Stimulated activated CD4-positive, alpha-beta T cell treated with anti-CD3 and anti-CD28 coated beads, TNF-alpha, amount 100 ng/mL, for 1 hour (primary cell): ENCODE measurements at regions not wholly inside any gene's neighbourhood (a gene's known extent, or its start where the extent isn't known, plus 50 kb on each side); places are given as distances from the start of the nearest gene placed in this dataset.

Experiments
- DNase-seq, 3 donors: peaks; one replicate each; pipeline ENCODE4 v3.0.0-alpha.2; 2020; ENCODE audit warnings: low read depth in 3 of 3, low spot score in 1 of 3

DNA sequence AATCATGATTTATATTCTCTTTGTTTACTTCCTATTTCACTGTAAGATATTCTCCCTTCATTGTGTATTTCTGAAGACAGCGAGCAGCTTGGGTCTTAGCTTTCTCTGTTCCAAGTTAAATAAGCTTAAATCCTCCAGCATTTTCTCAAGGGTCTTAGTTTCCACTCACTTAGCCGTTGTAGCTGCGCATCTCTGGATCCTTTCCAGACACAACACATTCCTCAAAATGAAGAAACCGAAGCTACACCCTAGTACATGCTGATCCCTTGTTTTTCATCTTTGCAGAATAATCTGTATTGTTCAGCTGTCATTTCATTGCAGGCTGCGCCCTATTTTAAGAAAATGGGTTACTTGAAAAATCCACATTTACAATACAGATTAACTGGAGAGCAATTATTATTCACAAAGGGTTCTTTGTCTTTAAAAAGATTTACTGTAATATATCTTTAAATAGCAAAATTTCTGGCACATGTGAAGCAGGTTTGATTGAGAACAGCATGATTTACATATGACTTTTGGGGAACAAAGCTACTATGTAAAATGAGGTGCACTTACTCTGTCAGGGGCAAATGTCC lies 375.8 kb downstream of the QKI start:
- no peak for DNase-seq

DNA sequence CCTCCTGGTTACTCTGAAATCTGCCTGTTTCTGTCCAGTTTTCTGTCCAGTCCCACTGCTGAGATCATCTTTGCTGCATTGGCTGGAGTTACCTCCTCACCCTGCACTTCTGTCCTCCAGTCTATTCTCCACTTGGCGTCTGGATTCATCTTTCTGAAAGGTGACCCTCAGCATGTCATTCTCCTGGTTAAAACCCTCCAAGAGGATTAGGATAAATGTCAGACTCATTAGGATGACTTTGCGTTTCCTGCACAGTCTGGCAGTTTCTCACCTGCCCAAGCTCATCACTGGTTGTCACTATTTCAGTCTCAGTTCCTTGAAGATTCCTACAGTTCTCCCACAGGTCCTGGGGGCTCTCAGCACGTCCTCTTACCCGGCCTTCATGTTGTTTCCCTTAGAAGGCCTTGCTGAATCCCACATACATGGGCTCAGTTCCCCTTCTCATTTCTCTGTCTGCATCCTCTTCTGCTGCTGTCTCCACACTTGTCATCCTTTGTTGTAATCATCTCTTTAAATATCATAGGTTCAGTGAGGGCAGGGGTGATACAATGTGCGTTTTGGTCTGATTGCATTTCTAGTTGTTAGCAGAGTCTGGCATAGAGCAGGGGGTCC lies 374.8 kb downstream of the QKI start:
- DNase-seq: no peak

DNA sequence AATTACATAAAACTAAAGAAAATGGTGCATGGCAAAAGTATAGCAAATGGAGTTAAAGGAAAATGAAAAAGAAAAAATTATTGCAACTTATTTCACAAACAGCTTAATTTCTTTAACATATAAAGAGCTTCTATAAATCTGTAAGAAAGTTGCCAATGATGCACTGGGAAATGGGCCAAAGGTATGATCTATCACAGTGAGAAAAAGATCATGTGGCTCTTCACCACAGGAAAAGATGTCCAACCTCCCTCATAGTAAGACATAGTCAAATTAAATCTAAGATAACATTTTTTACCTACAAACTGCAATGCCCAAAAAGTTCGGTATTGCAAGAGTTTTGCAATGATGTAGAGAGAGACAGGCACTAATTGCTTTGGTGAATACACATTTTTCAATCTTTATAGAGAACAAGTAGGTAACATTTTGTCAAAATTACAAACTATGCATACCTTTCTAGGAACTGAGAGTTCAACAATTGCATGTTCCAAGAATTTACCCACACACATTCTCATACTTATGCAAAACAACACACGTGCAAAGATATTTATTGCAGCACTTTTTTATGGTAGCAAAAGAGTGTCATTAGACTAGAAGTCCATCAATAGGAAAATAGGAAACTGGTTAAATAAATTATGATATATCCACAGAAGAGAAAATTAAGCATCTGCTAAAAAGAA lies 372.6 kb downstream of the QKI start:
- DNase-seq: no peak

DNA sequence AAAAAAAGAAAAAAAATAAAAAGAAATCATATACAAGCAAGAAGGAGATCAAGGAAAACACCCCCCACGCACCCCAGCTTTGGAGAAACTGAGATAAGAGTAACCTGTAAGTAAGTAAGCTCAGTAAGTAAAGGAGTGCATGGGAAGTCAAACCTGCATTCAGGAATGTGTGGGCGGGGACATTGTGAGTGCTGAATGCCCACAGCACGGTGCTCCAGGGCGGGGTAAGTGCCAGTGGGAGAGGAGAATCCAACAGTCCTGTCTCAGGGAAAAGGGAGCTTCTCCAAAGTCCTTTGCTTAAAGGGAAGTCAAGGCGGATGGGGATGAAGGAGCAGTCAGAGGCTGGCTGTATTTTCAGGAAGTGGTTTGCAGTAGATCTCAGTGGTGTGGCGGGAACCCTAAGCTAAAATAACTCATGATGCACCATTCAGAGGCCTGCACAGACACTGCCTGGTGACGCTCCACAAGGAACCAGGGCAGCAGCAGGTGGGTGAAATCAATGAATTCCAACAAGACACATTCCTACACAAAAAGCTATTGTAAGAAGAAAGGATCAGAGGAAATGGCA lies 368.0 kb downstream of the QKI start:
- DNase-seq: no peak

DNA sequence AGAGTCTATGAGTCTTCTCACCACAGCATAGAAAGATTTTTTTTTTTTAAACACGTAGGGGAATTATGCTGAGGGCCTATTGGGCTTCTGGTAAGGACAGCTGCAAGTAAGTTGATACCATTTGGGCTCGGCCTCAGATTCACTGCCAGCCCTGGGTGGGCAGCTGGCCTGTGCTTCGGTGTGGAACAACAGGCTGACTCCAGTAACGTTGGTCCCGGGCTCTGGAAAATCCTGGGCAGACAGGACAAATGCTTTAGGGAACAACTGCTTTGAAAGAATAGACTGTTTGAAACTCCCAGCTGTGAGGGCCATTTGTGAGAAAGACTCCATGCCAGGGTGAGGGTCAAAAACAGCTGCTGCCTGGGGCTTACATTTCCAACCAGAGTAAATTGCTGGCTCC lies 366.5 kb downstream of the QKI start:
- DNase-seq: no peak

DNA sequence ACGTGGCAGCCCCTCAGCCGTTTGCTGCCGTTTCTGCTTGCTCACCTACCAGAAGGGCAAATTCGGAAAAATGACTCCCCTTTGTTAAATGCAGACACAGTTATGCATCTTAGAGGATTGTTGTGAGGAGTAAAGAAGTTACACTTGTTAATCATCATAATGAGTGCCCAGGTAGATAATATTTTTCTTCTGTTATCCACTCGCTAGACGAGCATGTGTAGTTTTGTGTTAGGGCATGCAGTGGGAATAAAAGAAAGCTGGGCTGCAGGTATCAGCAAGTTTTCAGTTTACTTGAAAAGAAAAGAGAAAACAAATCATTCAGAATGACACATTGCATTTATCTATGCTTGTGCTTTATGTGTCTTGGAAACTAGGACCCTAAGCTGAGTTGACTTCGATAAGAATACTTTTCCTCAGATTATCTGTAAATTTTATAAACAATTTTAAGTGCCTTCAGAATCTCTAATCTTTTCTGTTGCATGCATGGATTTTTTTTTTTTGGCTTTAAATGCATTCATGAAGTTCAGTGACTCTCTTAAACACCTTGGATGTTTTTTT lies 365.3 kb downstream of the QKI start:
- no peak for DNase-seq

DNA sequence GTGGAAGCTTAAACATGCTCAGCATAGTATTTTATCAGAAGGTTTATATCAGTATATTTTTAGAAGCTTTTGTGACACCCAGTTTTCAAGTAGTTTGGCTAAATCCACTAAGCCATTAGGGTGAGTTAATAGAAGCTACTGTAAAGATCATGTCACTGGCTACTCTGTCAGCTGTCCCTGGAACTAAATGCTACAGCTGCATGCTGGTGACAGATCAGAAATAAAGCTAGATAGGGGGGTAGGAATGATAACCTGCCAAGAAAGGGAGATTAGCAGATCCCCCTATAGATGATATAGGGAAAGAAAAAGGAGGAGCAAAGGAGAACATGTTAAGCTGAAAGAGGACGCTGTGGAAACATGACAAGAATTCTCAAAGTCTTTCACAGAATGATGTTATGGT lies 363.2 kb downstream of the QKI start:
- DNase-seq: no peak

DNA sequence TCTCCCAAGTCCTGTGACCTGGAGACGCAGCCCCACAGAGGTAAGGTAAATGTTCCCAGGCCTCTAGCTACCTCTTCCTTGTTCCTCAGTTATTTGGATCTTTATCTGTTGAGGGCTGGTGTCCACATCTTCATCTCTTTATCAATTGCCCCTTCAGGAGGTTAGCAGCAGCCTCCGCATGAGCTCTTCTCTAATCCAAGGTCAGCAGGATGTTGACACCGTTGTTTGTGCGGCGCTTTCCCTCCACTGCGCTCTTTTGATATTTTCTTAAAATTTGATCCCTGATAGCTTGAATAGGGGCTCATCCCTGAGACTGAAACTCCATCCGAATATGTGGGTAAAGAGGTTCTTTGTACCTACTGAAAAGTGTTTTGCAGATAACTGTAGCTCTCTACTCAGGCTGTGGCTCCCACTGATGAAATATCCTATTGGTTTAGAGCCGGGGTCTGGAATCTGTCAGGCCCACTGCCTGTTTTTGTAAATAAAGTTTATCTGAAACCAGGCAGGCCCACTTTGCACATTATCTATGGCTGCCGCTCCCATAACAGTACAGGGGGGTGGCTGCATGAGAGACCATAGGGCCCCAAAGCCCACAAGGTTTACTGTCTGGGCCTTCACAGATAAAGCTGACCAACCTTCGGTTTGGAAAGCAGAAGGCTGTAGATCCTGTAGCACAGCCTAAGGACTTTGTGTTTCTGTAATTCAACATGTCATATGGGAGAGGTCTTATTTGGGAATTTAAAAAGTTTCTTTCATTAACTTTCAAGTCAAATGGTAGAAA lies 362.6 kb downstream of the QKI start:
- DNase-seq: no peak

DNA sequence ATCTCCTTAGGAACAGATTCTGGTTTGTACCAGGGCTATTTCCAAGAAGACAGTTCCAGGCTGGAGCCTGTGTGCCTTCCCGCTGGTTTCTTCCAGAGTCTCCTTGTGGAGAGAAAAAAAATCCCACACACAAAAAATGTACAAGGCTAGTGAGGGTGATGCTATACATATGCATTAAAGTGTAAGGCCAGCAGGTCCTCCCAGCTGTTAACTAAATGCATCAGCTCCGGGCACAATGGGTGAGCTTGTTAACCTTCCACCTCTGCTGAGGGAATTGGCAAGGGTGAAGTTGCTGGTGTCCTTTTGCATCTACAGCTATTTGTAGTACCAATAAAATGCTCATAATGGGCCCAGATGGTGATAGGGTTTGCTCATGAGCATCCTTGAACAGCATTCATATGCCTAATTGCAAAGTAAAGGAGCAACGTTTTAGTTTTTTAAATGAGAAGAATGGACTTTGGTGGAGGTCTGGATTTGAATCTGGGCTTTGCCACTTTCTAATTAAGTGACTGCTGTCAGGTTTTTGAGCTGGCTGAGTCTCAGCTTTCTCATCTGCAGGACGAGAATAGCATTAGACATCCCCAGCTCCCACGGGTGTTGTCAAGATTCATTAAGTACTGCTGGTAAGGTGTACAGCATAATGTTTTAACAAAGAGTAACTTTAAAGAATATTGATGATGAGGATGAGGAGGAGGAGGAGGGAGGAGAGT lies 361.8 kb downstream of the QKI start:
- DNase-seq: no peak

DNA sequence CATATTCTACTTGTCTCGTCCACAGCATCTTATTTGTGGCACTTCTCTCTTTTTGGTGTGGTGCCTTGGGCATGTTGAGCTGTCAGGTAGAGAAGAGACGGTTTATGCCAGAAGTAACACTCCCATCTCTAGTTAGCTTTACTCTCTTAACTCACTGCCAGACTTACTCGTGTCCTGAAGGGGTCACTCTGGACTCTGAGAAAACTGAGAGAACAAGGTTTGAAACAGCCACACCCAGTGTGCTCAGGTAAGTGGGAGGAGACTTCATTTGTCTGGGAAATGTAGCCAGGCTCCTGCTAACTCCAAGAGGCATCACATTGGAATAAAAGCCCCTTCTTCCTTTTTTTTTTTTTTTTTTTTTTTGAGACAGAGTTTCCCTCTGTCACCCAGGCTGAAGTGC lies 360.8 kb downstream of the QKI start:
- no peak for DNase-seq

DNA sequence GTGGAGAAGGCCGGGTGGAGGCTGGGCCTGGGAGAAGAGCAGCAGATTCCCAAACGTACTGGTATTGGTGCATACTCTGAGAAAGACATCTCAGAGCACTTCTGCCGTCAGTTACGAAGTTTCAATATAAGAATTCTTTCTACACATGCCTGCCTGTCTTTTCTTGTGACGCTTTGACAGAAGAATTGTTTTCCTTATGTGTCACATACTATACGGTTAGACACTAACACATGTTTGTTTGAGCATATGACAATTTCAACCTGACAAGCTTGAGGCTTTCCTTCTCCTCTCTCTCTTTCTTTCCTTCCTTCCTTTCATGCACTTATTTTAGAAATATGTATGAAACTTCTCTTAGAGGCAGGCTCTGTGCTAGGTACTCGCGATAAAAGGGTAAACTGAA lies 360.0 kb downstream of the QKI start:
- no peak for DNase-seq

DNA sequence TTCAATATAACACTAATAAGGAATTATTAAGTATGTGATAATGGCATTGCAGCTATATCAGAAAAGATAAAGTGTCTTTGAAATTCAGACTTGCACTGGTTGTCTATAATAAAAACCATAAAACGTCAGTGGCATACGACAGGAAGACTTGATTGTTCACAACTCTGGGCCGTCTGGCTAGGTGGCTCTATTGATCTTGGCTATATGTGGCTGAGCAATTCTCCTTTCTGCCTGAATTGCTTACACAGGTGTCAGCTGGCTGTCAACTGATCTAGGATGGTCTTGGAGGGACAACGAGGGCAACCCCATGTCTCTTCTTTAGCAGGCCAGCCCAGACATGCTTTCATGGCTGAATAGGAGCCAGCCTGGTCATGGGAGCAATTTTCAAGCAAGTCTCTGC lies 359.1 kb downstream of the QKI start:
- no peak for DNase-seq

DNA sequence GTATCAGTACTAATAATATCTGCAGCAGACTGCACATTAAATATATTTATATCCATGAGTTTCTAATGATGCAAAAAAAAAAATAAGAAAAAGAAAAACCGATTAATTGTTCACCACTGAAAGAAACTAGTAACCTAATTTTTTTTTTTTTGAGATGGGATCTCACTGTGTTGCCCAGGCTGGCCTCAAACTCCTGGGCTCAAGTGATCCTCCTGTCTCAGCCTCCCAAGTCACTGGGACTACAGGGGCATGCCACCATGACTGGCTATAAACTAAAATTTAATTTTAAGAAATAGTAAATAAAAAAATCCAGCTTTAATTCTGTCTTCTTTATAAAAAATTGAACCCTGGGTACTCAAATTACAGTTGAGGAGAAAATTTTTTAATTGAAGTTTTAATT lies 358.2 kb downstream of the QKI start:
- no peak for DNase-seq

DNA sequence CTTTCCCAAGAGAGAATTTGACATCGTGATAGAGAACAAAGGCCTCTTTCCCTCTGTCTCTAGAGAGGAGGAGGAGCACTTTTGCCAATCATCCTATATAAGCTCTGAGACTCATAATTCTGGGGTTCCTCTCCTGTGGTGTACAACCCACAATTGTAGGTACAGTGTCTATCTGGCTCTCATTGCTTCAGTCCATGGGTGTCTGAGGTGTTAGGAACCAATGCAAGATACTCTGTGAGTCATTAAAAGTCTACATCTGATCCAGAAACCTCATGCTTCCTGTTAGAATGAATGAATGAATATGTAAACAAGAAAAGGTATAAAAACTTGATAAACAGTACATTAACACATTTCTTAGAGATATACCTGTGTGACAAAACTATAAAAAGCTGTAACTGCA lies 356.7 kb downstream of the QKI start:
- DNase-seq: no peak

DNA sequence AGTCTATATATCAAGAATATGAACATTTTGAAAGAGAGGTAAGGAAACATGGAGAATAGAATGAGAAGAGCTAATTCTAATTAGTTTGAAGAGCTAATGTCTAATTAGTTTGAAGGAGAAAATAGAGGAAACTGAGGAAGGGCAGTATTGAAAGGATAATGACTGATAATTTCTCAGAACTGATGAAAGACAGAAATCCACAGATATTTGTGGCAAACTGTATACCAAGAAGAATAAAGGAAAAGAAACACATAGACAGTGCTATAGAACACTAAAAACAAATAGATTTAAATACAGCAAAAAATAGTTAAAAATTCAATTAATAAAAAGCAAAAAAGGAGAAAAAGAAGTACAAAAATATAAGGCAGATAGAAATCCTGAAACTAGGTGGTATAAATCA lies 354.4 kb downstream of the QKI start:
- no peak for DNase-seq

DNA sequence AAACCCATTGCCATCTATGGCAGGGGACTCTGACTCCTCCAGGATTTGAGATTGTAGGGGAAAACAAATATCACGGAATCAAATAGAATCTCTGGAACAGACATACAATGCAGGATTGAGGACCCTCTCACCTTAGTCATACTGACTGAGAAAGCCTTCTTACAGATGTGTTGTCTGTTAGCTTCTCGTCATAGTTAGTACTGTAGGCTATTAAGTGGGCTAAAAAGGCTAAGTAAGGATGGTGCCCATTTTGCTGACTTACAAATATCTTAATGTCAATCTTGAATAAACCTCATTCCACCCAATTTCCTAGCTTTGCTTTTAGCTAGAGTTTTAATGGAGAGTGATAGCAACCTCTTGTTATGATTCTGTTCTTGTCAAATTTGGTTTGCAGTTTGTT lies 352.4 kb downstream of the QKI start:
- no peak for DNase-seq

DNA sequence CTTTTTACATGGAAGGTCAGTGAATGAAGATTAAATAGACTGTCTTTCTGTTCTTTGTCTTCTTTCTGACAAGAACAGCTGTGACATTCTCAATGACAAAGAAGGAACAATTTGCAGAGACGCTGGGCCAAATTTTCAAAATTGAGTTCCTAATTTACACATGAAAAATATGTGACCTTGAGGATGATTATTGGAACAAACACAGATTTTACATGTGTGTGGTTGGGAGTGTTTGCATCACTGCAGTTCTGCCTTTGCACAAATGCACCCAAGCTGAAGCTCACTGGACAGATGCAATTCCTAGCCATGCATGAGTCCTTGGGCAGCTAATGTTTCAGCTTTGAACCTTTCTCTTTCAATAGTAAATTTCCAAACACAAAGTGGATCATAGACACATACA lies 350.8 kb downstream of the QKI start:
- no peak for DNase-seq

DNA sequence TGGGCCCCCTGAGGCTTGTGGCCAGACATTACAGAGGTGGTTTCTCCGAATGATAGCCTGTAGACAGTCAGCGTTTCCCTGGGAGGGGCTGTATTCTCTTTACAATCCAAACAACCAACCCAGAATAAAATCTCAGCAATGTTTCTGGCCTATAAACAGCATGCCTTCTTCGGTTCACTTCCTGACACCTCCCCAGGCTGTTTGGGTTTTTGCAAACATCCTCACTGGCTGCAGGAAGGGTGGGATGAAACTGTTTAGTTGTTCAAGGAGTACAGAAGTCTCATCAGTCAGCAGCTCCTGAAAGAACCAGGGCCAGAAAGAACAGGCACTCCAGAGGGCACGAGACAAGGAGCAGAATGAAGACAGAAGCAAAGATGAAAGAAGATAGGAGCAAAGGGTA lies 350.0 kb downstream of the QKI start:
- DNase-seq: no peak

DNA sequence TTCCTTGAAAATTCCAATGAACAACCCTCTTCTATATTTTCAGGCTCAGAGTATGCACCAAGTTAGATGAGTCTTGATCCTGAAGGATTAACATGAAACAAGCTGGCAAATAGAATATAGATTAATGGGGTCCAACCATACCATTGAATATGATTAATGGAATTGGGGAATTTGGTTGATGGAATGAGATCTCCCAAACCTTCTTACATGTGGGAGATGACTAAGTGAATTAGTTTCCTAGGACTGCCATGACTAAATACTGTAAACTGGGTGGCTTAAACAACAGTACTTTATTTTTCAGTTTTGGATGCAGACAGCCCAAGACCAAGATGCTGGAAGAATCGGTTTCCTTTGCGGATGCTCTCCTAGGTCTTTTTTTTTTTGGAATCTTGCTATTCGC lies 347.0 kb downstream of the QKI start:
- DNase-seq: no peak

DNA sequence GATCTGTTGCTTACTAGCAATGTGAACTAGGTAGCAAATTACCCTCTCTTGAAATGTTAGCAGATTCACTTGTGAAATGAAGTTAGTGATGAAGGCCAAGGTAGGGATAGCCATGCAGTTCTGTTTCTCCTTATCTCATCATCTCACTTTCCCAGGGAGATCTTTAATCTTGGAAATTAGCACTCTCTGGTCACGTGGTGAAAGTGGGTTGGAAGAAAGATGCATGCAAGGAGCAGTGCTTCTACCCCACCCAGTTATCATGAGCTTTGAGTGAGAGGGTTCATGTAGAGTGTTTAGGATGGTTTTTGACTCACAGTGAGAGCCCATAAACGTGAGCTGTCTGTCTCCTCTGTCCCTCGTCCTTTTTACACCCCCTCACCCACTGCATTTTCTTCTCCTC lies 346.3 kb downstream of the QKI start:
- DNase-seq: no peak

DNA sequence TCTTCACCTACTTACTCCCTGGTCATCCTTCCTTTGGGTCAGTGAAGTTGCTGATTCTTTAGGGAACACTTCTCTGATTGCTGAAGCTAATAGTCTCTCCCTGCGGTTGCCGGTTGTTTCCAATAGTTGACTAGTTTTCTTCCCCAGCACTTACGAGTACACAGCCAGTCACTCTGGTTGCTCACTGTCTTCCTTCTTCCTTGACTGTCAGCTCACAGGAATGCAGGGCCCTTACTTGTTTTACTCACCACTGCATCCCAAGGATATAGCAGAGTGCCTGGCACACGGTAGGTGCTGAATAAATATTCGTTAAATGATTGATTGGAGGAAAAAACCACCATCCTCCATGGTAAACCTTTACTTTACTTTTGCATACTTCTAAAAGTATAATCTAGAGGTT lies 345.0 kb downstream of the QKI start:
- no peak for DNase-seq
